HG03575 (cell line): ENCODE measurements at regions not wholly inside any gene's neighbourhood (a gene's known extent, or its start where the extent isn't known, plus 50 kb on each side); places are given as distances from the start of the nearest gene placed in this dataset.
"Not testable (repeated sequence)": the region's sequence is repeated elsewhere in the genome, so short reads cannot be mapped to it uniquely, and the experiment has no call there.

Source experiments
- ATAC-seq: cut with Tn5 transposase; IDR thresholded peaks from one replicate; pipeline ENCODE4 v1.9.1; 2021; ENCODE audit not compliant: unreplicated experiment, insufficient number of reproducible peaks, low FRiP score; ENCODE audit errors: extremely low read depth

DNA sequence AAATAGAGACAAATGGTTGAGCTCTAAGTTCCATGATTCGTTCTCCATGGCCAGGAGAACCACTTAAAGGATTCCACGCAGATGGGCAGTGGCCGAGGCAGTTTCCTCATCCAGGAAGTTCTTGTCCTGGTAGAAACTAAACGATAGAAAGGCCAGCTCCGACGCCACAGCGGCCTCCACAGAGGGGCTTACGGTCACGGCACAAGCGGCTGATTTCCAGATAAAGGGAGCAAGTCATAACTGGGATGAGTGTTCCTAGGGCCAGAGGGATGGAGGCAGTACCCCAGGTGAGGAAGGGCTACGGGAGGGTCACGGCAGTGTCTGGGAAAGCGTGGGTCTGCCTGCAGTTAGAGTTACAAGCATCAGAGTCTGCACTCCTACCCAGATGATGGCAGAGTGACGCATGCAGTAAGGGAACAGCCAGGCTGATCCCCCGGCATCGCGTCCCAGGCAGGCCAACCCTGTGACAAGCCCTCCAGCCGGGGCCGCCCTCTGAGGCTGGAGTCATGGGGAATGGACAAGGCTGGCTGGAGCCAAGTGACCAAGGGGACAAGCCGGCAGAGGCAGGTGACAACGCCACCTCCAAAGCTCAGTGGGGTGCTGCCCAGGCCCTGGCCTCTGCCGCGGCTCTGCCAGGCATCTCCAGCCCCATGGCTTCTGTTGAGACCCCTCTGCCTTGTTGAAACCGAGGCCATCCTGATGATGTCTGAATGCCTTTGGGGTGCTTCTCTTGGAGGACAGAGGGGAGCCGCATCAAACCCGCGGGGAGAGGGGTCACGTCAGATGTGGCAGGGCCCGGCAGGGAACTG, 475.1 kb downstream of the BRD1 start:
- ATAC-seq = no peak

DNA sequence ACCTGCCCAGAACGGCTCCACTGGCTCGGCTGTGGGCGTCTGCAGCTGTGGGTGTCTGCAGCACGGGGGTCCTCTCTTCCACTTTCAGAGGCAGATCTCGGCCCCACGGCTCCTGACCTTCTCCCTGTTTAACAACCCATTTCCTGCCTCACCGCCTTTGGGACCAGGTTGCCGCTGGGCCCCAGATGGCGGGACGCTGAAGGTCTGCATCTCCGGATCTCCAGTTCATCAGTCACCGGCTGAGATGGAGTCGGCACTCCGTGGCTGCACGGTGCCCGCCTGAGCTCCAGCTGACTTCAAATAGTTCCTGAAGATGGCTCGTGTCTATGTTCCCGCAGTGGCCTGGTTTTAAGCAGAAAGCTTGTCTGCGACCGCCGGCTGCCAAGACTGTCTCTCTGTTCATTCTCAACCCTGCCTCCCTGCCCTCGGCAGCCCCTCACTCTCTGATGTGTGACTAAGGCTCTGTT, 475.9 kb downstream of the BRD1 start:
- ATAC-seq = no peak

DNA sequence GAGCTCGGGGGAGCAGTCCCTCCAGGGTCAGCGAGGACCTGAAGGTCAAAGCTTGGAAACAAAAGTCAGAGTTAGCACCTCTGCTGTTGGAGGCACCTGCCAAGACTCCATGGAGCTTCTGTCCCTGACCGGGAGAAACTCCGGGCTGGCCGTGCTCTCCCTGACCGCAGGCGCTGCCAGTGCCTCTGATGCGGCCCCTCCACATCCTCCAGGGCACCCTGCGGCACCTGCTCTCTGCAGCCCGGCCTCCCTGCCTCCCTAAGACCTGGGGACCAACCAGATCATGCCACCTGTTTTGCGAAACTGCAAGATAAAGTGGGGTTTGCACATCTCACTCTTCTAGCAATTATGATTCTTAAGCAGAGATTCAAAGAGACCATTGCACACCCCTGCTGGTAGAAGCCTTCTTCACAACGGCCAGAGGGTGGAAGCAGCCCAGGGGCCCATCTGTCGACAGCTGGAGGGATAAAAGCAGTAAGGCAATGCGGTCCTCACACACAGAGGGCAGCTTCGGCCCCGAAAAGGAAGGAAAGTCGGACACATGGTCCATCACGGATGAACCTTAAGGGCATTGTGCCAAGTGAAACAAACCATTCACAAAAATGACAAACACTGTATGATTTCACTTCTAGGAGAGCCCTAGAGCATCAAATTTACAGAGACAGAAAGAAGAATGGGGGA, 477.1 kb downstream of the BRD1 start:
- no peak for ATAC-seq

DNA sequence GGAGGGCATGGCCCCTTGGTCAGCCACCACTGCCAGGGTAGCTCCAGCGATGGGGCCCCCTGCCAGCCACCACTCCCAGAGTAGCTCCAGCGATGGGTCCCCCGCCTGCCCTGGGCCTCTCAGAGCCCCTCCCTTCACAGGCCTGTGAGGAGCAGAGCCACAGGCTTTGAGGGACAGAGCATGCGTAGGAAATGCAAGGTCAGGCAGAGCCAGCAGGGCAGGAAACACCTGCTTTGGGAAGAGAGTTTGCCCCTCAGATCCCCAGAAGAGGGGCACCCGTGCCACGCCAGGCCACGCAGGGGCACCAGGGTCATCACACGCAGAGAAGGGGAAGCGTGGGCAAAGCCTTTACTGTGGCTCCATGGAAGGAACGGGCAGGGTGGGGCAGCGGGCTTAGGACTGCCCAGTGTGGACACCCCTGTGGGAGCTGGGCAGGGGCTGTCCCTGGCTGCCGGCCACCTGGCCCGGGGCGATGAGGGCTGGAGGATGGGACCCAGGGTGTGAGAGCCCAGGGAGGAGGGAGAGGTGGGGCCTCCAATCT, 477.8 kb downstream of the BRD1 start:
- ATAC-seq = no peak

DNA sequence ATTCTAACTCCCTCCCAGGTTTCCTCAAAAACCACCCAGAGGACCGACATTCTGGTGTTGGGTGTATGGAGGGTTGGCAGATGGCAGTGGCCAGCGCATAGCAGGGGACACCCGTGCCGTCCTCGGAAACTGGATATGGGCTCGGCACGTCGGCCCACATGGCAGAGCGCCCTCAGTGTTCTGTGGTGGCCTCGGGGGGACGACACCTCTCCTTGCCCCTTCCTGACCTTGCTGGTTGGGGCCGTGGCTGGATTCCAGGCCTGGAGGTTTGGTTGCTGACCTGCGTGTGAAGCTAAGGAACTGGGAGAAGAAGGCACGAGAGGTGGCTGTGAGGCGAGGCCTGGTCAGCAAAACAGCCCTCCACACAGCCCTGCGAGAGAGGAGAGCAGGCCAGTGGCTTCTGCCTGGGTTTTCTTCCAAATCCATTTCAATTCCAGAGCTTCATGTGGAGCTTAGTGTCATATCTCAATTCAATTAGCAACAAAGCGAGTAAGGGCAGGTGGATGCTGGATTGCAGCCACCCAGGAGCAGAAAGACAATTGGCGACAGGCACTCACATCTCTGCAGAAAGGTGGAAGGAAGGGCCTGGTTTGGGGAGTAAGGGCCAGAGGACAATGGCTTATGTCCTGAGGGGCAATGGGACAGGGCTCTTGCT, 478.4 kb downstream of the BRD1 start:
- no peak for ATAC-seq

DNA sequence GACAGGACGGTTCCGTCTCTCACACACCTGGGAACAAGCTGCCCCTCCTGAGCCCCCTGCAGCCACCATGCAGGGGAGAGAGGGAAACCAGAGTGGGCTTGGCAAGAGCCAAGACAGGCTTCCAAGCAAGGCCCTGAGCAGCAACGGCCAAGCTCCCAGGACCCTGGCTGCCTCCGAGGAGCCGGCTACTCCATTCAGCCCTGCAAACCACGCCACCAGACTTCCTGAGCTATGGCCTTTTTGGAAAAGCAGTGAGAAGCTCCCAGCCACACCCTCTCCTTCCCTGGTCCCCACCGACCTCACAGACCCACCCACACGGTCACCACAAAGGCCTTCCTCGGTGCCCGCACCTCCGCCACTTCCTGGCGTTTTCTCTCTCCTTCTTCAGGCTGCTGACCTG, 479.0 kb downstream of the BRD1 start:
- no peak for ATAC-seq

DNA sequence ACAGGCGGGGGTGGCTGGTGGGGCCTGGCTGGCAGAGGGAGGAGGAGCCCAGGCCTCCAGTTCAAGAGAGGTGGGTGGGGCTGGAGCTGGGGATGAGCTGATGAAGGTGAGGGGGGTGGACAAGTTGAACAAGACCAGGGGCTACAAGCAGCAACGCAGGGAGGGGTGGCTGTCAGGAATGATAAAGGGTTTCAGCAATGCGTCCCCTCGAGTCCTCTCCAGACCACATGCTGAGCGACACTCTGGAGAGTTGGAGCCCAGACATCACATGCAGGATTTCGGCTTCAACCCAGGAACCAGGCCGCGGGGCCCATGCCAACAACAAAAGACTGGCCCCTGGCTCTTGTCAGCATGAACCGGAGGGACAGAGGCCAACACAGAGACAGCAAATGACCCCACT, 480.3 kb downstream of the BRD1 start:
- no peak for ATAC-seq

DNA sequence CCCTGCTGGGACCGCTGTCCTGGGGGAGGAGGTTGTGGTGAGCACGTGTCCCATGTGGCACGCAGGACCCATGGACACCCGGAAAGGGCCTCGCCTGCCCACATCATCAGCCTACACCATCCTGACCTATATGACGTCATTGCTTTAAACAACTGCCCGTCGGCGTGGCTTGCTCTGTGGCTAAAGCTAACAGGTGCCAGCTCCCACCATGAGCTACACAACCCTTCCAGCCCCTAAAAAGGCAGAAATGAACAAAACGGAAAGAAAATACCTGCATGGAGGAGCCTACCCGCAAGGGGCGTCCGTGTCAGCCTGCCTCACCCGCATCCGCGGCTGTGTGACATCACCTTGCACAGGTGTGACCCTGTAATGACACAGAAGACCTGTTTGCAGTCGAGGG, 481.8 kb downstream of the BRD1 start:
- no peak for ATAC-seq

DNA sequence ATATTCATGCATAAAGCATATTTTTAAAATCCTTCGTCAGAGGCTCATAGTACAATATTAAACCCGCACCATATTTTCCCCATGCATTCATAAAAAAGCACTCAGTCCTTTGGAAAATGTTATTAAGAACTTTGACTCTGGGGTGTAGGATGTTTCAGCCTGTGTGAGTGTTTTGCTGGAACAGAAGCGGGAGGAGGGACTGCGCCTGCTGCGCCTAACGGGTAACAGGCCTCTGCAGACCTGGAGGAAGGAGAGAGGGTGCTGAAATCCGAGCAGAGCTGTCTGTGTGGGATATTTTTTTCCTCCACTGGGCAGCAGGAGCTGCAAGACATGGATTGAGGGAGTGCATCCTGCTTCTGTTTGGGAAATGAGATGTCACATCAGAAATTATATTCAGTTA, 483.0 kb downstream of the BRD1 start:
- no peak for ATAC-seq

DNA sequence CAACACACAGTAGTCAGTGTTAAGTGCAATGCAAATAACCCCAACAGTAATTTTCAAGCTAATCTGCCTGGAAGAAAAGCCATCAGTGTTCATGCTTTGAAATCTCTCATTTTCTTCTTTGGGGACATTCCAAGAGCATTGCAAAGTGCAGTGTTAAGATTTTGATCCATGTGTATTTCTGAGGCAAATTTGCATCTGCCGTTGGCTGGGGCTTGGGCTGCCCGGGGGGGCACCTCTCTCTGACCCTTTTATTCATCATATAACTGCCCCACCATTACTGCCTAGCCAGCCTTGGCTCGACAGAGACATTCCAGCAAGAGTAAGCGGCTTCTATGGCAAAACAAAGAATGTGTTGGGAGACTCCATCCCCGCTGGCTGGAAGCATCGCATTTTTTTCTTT, 483.5 kb downstream of the BRD1 start:
- ATAC-seq = no peak

DNA sequence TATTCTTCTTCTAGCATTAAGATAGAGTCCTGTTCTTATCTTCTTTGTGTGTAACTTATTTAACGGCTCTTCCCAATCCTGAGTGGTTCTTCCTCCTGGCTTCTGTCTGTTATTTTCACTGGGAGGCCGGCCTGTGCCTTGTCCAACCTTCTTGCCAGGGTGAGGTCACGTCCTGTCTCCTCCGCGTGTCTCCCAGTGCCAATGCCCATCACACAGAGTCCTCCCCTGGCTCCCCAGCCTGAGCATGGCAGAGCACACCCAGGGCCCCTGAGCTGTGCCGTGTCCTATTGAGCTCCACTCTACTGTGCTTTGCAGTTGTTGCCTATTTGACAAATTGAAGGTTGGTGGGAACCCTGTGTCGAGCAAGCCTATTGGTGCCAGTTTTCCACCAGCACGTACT, 487.3 kb downstream of the BRD1 start:
- ATAC-seq = no peak

DNA sequence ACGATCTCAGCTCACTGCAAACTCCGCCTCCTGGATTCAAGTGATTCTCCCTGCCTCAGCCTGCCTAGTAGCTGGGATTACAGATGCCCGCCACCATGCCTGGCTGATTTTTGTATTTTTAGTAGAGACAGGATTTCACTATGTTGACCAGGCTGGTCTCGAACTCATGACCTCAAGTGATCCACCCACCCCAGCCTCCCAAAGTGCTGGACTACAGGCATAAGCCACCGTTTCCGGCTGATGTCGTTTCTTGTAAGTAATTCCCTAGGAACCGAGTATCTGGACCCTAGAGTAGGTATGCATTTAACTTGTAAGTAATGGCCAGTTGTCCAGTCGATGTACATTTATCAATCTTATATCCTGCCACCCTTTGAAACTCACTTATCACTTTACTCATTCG, 491.2 kb downstream of the BRD1 start:
- not testable (repeated sequence) for ATAC-seq

DNA sequence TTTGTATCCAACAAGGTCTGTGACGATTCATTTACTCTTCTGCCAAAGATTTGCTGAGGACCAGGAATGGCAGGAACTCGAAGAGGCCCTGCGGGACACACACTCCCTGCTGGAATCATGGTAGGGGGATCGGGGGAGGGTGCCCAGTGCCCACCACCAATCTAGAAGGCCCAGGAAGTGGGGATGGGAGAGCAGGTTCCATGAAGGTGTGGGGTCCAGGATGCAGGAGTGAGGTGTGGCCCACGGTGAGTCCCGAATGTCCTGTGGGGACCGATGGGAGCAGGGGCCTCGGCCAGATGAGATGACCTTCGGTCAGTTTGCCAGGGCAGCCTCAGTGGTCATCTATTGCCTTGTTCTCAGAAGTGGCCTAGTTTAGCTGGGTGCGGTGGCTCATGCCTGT, 492.7 kb downstream of the BRD1 start:
- no peak for ATAC-seq

DNA sequence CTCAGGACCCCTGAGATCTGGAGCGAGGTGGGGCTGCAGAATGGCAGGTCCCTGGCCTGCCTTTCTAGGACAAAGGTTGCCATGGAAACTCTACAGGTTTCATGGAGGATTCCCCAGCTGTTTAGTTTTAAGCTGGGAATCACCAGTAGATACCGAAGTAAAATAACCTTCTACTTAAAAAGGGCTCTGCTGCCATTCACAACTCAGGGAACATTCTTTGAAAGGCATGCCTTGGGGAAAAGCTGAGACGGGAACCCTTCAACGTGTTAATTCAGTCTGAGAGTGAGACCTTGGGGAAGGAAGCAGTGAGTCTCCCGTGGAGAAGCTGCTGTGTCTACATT, 493.3 kb downstream of the BRD1 start:
- ATAC-seq = no peak

DNA sequence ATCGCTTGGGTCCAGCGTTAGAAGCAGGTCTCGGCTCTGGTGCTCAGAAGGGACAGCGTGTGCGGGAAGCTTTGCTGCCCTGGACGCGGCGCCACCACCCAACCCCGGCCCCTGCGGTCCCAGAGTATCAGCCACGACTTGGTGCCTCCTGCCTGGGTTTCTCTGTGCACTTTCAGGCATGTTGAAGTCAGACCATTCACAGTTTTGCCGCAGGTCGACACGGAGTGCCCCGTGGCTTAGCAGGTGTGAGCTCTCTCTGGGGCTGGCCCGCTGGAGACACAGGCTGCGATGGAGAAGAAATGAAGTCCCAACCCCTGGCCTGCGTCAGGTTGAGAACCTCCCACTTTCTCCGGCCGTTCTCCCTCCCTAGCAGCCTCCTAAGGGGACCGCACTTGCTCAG, 494.5 kb downstream of the BRD1 start:
- ATAC-seq = no peak

DNA sequence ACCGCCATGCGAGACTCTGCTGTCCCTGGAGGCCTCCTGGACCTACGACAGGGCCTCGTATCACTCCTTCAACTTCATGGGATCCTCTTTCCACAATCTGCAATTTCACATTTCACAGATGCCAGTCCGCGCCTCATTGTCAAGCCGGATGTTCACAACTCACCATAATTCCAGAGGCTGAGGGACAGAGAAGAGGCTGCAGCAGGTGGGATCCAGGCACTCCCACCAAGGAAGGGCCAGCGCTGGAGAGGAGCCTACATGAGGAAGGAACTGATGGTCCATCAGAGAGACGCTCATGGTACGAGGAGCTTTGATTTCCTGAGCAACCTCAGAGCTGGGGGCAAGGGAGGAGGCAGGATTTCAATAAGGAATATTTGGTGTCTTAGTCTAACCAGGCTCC, 495.0 kb downstream of the BRD1 start:
- no peak for ATAC-seq

DNA sequence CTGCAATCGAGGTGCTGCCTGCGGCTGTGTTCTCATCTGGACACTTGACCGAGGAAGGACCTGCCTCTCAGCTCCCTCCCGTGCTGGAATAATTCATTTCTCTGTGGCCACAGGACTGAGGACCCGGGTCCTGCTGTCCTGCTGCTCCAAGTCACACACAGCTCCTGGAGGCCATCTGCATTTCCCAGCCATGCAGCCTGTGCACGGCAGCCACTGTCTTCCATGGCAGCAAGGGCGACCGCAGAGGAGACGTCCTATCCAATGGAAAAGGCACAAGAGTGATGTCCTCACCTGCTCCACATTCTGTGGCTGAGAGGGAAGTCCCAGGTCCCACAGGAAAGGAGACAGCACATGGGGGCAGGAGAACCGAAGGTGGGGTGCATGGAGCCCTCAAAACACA, 495.8 kb downstream of the BRD1 start:
- no peak for ATAC-seq

DNA sequence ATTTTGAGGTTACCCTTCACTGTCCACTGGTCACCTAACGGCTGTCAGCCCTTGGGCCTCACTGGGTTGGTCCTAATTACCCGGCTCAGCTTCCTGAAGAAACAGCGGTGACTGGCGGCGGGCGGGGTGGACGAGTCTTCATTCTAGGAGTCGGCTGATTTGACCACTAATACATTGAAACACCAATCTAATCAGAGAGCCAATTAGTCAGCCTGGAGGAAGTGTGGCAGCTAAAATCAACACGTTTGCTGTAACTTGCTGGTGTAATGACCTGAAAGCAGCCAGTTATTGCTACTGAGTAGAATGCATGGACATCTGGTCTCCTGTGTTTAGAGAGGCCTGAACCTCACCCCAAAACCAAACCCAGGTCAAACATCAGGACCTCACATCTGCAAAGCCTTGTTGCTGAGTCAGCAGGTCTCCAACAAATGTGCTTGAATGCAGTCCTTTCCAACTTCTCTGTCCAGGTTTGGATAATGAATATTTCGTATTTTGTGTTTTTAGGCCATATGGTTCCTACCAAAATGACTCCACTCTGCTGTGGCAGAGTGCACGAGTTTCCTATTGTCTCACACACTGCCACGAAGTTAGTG, 496.4 kb downstream of the BRD1 start:
- no peak for ATAC-seq

DNA sequence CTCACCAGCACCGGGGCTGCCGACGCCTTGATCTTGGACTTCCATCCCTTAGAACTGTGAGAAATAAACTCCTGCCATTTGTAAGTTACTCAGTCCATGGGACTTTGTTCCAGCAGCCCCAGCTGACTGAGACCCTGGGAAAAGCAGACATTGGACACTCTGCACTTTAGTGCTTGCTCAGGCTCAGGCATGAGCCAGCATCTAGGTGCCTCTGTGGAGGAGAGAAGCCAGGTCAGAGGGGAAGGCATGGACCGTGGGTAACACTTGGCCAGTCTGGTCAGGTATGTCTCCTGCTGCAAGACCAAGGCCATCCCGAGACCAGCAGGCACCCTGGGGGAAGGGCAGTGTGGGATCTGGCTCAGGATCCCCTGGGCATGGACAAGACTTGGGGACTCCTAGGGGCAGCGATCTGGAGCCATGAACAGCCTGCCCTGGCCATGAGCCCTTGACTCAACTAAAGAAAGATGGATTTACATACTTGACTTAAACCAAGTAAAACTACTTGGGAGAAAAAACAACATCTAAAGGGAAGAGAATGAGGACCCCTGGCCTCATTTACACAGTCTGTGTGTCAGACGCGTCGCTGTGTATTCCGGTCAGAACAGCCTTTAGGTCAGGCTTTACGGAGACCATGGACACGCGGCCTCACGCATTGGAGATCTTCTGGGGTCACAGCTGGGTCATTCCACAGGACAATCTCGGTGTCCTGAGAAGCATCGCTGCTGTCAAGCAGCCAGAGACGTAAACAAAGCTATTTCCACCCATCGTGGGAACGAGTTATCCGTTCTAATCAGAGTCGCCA, 497.1 kb downstream of the BRD1 start:
- no peak for ATAC-seq
